Kidney (tissue), 13 donors: ENCODE measurements at regions not wholly inside any gene's neighbourhood (a gene's known extent, or its start where the extent isn't known, plus 50 kb on each side); places are given as distances from the start of the nearest gene placed in this dataset.

Experiments used
- DNase-seq, 5 donors: peaks; one replicate each; pipeline ENCODE4 v3.0.0-alpha.2; 2013 to 2020
- FAIRE-seq: peaks from 2 replicates; lab custom pipeline; 2012; peaks lifted over from hg19 to GRCh38; lab: Jason Lieb, UNC
- H3K27ac ChIP-seq, 2 donors: one replicate each; pipeline ENCODE4 v1.7.0; 2013; ENCODE audit warnings: low read depth in 2 of 2, low read length in 2 of 2, inconsistent platforms in 1 of 2
- H3K27me3 ChIP-seq: one replicate; pipeline ENCODE4 v1.7.1; 2013; ENCODE audit warnings: low read length, inconsistent platforms; ENCODE audit not compliant: control insufficient read depth, insufficient read depth
- H3K36me3 ChIP-seq, 3 donors: one replicate each; pipeline versions ENCODE4 v1.7.0 to v1.7.1; 2013; ENCODE audit warnings: low read length in 3 of 3, control low read depth in 1 of 3, inconsistent platforms in 1 of 3; ENCODE audit not compliant: insufficient read depth in 3 of 3, control insufficient read depth in 2 of 3
- H3K4me1 ChIP-seq, 3 donors: one replicate each; pipeline versions ENCODE4 v1.7.0 to v1.7.1; 2013; ENCODE audit warnings: low read length in 3 of 3, inconsistent platforms in 1 of 3, low read depth in 1 of 3; ENCODE audit not compliant: control insufficient read depth in 2 of 3, insufficient read depth in 2 of 3
- H3K4me3 ChIP-seq, 3 donors: one replicate each; pipeline versions ENCODE4 v1.7.0 to v1.8.1; 2013; ENCODE audit warnings: low read length in 3 of 3, control low read depth in 1 of 3, inconsistent platforms in 1 of 3
- H3K9ac ChIP-seq, 3 donors: one replicate each; pipeline versions ENCODE4 v1.7.0 to v1.7.1; 2013; ENCODE audit warnings: low read length in 3 of 3, control low read depth in 1 of 3, inconsistent platforms in 1 of 3
- H3K9me3 ChIP-seq, 3 donors: one replicate each; pipeline versions ENCODE4 v1.7.0 to v1.7.1; 2013; ENCODE audit warnings: low read length in 3 of 3, control low read depth in 1 of 3, inconsistent platforms in 1 of 3; ENCODE audit not compliant: control insufficient read depth in 2 of 3, insufficient read depth in 1 of 3
- CTCF ChIP-seq: IDR thresholded peaks from 3 replicates; pipeline ENCODE4 v1.5.1; 2012; ENCODE audit warnings: mild to moderate bottlenecking, moderate library complexity, borderline replicate concordance; ENCODE audit not compliant: insufficient read depth; ENCODE audit errors: extremely low read depth
- intact Hi-C: fragments of 100-400 bp; cut with DNase I; formaldehyde crosslinking; loops from one replicate; pipeline ENCODE4 v1.11.1; 2022
- donor health status: control.
- donor health status: control.
- donor health status: control.
- donor health status: control.
- donor health status: control.
- donor health status: DM: yes; HTN: yes; CAD: no.
- donor health status: Normal renal cell carcinoma (clear cell type).

- Histone ChIP-seq H3K4me1 (no peaks in the 10 kb centered on the region), H3K27me3 (peaks cover 9% of the 10 kb centered on the region), H3K4me3 (no peak overlapping the region), H3K9ac (no peak overlapping the region), H3K9me3 (no peaks in the 10 kb centered on the region), H3K36me3 (no peaks in the 10 kb centered on the region), H3K27ac (no peak overlapping the region)
- intact Hi-C loops: no loop called here
- DNase-seq (no peak), FAIRE-seq (no peak)
- no peak for TF ChIP-seq CTCF
Measured at GRCh38 chr2:45176390-45176789, 167.1 kb upstream of the SIX2 start.

GRCh38 chr2:45173513-45173912, 164.3 kb upstream of the SIX2 start:
- no peak for TF ChIP-seq CTCF
- intact Hi-C loops: no loop called here
- Histone ChIP-seq H3K27ac (no peak overlapping the region), H3K27me3 (peaks cover 17% of the 10 kb centered on the region), H3K4me1 (peaks cover 0 to 7% (median 0%) of the 10 kb centered on the region in 3 donors), H3K36me3 (no peaks in the 10 kb centered on the region), H3K9me3 (no peaks in the 10 kb centered on the region), H3K4me3 (no peak overlapping the region), H3K9ac (no peak overlapping the region)
- FAIRE-seq: no peak
- peak in 2 of 5 donors; percentile 32 to 61 for DNase-seq

GRCh38 chr2:45172760-45173392, 163.6 kb upstream of the SIX2 start:
- H3K27ac ChIP-seq: no peak overlapping the region
- intact Hi-C loops: no loop called here
- FAIRE-seq: no peak

More at GRCh38 chr2:45172760-45173392, 163.6 kb upstream of the SIX2 start:
- Histone ChIP-seq H3K9me3 (no peaks in the 10 kb centered on the region), H3K36me3 (no peaks in the 10 kb centered on the region), H3K9ac (no peak overlapping the region), H3K4me3 (no peak overlapping the region), H3K27me3 (peaks cover 24% of the 10 kb centered on the region), H3K4me1 (peaks cover 0 to 7% (median 0%) of the 10 kb centered on the region in 3 donors)
- TF ChIP-seq CTCF: no peak
- no peak for DNase-seq
